NOMO-1 (cell line): ENCODE measurements at regions not wholly inside any gene's neighbourhood (a gene's known extent, or its start where the extent isn't known, plus 50 kb on each side); places are given as distances from the start of the nearest gene placed in this dataset.
A peak's percentile ranks its signal among the peaks of the same experiment; 100 is the strongest.

Experiments used
- DNase-seq, 2 experiments: peaks; one replicate each; lab custom pipeline; 2025; ENCODE audit not compliant: unreplicated experiment in 2 of 2; lab: John Stamatoyannopoulos, UW

DNA sequence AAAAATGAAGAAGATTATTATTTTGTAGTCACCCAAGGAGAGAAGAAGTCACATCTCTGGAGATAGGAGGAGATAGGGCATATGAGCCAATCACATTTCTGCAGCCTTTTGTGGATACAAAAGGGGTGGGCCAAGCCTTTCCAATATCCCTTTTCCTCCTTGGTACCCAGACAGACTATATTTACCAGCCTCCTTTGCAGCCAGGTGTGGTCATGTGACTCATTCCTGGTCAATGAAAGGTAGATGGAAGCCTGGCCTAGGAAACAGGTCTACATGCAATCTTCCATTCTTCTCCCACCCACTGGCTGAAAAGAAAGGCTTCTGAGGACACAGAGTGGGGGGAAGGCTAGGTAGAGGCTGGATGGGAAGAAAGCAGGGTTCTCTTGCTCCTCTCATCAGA, 58.1 kb upstream of the ERG start:
- no peak for DNase-seq

DNA sequence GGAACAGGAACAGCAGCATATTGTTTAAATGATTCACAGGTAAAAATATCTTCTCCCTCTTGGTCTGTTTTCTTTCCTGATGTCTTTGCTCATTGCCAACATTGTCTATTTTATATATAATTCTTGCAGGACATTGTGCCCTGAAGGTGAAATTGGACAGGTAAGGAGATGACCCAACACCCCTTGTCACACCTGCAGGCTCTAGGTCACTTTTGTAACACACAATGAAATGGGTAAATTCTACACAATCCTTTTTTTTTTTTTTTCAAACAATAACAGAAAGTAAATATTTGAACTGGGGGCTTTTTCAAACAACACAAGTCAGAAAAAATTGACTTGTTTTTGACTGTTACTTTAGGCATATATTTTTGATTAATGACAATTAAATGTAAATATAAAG, 62.9 kb upstream of the ERG start:
- no peak for DNase-seq

DNA sequence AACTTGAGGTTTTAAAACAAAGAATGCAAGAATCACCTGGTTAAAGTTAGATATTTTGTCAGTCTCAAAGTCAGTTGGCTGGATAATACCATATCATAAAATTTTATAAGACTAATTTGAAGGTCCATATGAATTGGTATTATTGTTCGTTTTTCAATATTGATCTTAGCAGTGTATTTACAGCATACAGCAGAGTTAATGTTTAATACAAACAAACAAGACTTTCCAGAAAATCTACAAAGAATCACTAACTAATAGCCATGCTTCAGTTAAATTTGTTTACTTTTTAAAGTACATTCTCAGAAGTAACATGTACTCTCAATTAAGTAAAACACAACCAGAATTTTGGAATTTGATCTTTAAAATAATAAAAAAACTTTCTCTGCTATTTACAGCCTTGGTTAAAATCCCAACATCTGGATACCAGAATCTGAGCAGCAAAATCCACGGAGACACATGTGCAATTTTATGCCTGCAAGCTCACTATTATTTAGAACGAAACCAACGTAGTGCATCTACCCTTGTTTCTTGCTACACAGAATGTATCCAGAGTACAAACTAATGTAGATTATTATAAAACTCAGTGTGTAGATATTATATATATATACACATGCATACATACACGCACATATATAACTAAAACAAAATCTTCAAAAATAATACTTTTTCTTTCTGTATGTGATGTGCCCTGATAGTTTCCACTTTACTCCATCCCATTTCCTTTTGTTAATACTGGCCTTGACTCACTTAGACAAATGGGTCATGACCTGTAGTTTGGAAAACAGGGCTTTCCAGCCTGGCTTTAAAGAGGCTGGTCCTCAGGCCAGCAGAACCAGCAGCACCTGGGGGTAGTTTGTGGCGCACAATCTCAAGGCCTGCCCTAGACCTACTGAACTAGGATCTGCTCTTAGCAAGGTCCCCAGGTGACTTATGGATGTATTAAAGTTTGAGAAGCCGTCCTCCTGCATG, 63.6 kb upstream of the ERG start:
- DNase-seq: no peak

DNA sequence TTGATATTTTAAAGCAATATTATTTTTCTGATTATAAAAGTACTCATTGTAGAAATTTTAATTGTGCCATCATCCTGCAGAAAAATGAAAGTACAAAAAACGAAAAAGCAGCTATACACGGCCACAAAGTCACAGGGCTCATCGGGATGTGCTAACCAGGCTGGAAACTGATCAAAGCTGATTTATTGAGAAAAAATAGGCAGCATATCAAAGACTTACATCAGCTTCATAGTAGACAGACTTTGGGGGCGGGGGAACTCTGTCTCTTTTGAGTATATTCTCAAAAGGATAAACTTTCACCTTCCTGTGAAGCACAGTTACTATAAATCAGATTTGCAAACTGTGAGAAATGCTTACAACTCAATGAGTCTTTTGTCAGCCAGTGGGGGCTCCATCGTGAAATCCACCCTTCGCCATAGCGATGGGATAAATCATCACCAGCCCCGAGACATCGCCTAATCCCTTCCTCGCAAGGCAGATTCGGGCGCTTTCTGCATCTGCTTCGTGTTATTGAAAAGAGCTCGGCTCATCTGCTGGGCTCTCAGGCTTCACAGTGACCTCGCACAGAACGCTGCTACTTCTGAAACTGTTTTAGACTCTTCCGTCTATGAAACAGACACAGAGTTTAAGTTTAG, 69.2 kb upstream of the ERG start:
- DNase-seq: no peak

DNA sequence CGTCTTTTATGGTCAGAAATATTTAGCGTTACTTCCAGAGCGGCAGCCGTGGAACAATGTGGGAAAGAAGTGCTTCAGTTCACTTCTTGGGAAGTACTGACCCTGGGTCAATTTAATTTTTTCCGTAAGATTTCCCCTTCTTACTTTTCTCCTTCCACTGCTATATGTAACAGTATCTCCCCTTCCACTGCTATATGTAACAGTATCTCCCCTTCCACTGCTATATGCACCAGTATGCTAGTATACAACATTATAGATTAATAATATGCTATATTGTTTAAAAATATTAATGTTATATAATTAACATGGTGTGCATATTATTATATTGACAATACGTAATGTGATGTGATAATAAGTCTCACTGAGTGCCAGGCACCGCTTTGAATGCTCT, 69.7 kb upstream of the ERG start:
- DNase-seq: no peak

DNA sequence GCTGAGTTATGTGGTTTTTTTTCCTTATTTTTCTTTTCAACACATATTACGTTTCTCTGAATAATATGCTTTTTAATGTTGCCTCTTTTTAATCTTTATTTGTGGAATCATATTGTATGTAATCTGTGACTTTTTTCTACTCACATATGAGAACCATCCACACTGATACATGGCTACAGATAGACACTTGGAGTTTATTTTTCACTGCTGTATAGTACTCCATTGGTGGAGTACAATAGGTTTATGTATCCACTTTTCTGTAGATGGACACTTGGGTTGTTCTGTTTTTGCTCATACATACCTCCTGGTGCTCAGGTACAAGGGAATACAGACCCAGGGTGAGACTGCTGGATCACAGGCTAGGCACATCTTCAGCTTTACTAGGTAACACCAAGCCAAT, 71.5 kb upstream of the ERG start:
- DNase-seq: no peak

DNA sequence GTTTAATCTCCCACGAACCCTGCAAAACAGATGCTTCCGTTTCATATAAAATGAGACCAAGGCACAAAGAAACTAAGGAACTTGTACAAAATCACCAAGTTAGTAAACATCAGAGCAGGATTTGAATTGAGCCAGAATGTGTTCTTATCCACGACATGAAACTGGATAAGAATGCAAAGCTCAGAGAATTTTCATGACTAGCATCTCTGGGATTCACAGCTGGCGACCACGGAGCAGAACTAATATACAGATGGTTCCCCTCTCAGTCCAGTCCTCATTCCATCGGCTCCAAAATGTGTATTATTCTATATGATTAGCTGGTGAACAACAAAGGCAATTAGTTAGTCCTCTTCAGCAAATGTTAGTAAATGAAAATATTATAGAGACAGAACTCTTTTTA, 72.3 kb upstream of the ERG start:
- no peak for DNase-seq

DNA sequence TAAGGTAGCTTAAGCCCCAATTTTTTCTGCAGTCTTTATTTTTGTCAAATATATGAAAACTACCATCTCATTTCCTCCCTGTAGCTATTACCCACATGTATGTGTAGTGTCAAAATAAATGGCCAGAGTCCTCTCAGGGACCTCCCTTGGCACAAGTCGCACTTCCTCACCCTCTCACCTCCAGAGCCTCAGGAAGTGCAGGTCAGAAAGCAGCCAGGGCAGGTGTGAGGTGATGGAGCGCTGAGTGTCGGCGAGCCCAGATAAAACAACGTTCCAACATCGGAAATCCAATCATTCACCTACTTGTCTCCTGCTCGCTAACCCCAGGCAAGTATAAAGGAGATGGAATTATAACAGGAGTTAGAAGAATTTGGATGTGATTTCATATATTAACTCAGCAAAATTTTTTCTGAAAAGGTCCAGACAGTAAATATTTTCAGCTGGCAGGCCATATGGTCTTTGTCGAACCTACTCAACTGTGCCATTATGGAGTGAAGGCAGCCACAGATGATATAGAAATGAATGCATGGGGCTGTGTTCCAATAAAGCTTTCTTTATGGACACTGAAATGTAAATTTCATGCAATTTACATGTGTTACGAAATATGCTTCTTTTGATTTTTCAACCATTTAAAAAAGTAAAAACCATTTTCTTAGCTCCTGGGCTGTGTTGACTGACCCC, 76.8 kb upstream of the ERG start:
- no peak for DNase-seq

DNA sequence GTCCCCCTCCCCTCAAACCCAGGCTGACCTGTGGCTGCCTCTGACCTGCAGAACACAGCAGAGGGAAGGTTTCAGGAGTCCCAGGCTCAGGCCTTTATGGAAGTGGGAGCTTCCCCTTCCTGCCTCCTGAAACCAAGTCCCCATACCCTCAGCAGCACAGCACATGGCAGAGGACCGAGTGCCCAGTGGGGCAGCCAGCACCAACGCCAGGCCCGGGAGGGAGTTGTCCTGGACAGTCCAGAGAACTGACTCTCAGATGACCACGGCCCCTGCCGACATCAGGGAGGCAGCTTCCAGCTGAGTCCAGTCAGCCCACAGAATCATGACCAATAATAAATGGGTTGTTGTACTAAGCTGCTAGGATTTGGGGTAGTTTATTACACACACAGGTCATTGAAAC, 79.6 kb upstream of the ERG start:
- no peak for DNase-seq

DNA sequence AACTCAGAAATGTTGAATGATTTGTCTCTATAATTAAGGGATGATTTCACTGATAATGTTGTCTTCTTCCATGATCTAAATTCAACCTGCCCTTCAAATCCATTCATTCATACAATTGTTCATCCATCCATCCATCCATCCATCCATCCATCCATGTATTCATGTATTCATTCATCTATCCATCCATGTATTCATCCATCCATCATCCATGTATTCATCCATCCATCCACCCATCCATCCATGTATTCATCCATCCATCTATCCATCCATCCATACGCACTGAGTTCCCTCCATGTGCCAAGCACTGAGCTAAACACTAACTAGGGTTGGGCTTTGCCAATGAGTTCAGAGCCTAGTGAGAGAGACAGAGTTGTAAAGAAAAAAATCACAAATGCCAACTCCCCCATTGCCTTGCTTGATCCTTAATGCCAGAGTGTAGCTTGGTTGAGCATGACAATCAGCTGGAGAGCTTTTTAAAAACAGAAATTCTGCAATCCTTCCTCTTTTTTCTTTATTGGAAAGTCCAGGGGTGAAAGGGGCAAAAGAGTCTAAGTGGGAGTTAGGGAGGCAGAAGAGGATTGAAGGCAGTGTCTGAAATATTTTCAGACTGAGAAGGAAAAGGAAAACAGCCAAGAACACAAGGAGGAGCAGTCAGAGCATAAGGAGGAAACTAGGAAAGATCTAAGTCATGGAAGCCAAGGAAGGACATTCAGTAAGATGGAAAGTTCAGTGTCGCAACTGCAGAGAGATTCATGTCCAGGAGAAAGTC, 92.4 kb upstream of the ERG start:
- DNase-seq: no peak

DNA sequence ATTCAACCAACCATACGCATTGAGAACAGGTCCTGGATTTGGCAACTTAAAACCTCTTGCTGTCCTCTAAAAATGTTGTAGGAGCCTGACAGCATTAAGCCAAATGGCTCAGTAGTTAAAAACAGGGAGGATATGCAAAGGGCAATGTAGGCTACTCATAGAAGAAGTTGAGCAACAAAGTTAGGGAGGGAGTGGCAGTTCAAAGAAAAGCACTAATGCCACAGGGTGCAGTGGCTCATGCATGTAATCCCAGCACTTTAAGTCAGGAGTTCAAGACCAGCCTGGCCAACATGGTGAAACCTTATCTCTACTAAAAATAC, 92.9 kb upstream of the ERG start:
- no peak for DNase-seq

DNA sequence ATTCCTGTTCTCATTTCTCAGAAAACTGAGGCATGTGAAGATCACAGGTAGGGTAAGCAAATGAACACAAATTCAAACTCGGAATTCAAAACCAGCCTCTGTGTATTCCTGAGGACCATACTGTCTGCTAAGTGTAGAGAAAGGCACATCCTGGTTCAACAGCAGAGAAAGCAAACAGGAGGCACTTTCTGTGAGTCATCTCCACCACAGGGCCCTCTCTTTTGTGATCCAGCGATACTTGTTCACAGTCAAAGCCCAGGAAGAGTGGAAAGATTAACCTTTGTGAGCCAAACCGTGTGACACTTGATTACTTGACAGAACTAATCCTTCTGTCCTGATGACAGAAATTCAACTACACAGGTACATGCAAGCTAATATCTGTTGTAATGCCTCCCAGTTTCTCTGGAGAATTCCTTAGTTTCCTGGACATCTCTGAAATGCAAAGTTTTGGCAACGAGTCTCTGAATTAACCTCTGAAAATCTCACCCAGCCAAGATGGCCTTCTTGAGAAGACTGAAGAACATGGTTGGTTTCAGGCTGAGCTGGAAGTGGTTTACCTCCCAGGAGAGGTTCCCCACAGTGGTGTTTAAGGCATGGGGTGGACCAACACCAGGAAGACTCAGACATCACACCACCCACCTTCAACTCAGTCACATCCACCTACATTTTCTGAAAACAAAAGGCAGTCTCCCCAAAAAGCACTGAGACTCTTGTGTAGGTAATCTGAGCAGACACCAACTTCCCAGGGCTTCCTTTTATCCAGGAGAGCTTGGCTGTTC, 98.2 kb upstream of the ERG start:
- no peak for DNase-seq

DNA sequence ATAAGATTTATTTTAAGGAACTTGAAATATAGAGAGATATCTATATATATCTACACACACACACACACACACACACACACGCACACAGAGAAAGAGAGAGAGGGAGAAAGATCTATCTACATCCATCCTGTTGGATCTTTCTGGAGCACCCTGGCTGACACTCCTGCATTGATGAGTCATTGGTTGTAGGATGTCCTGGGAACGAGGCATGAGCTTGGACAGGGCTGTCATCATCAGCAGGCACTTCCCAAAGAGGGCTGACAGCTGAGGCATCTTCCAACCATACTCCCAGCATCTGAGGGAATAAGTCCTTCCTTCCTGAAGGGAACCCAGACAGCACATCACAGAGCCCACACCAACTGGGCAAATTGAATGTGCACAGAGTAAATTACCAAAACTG, 99.1 kb upstream of the ERG start:
- DNase-seq: no peak

DNA sequence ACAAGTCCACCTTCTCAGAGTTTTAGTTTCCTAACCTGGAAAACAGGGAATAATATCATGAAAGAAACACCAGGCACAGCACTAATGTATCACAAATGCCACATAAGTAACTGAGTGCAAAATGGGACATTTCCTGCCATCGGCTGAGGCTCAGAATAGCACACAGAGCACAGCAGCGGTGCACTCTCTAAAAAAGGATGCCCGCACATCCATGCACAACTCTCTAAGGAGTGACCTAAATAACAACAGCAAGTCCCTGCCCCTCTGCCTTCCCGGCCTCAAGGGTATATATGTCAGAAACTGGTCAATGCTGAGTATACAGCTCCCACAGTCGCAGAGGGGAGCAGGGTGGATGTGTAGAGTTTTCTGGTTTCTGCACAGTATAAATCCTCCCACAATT, 100.1 kb upstream of the ERG start:
- no peak for DNase-seq

DNA sequence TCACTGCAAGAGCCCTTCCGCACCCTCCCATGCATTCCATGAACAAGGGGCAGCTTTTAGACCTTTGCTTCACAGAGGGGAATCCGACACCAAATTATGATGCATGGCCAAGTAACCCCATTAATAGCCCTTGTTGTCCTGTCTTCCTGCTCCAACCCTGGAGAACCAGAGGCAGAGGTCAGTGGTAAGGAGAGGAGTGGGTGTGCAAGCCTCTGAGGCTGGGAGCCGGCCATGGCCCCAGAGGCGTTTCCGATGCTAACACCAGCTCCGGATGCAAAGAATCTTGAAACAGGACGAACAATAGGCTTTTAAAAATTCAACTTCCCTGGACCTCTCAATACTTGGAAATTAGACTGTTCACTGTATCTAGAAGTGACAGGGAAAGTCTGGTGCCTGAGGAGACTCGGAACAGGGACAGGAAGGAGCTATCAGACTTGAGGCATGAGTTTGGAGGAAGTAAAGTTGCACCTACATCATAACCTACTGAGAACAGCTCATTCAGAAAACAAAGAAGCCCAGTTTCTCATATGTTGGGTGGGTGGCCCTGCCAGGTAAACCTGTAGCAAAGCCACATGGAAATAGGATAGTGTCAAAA, 101.2 kb upstream of the ERG start:
- DNase-seq: no peak

DNA sequence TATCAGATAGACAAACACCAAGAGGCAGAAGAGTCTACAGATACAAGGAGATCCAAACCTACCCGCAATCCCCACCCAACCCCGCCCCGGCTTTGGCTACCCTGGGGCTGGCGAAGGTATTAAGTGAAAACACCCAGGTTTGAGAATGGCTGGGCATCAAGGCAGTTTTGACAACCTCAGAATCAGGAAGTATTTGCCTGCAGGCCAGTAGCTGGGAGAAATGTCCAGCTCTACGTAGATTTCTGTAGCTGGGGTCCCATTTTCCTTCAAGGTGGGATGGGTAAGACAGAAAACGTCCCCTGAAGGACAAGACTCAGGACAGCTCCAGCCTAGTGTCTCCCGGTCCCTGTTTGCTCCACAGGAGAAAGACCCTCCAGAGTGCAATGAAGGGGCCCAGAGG, 101.8 kb upstream of the ERG start:
- DNase-seq: no peak

DNA sequence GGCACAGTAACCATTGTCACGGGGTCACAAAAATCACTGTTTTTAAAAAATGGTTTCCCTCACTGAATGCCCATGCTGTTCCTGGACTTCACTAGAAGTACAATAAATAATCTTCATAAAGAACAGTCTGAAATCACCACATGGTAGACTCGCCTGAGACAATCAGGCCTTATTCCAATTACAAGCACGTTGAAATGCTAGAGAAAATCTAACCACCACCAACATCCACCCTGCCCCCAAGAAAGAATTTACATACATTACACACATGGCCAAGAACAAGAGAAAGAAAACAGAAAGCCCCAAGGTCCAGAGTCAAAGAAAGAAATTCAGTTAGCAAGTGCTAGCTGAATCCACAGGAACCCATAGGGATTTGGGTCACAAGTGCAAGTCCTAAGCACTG, 107.0 kb upstream of the ERG start:
- DNase-seq: no peak

DNA sequence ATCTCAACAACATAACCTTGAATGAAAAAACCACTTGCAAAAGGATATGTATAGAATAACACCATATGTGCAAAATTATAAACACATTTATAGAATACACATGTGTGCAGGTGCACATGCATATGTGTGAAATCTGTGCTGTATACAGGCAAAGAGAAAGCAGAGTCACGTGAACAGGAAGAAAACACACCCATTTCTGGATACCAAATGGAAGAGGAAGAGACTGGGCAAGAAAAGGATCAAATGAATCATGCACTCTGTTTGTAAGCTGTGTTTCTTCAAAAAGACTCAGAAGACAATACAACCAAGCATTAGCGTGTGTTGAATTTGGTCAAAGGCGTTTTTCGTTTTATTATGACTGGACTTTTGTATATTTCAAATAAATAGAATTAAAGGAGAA, 111.3 kb upstream of the ERG start:
- no peak for DNase-seq

DNA sequence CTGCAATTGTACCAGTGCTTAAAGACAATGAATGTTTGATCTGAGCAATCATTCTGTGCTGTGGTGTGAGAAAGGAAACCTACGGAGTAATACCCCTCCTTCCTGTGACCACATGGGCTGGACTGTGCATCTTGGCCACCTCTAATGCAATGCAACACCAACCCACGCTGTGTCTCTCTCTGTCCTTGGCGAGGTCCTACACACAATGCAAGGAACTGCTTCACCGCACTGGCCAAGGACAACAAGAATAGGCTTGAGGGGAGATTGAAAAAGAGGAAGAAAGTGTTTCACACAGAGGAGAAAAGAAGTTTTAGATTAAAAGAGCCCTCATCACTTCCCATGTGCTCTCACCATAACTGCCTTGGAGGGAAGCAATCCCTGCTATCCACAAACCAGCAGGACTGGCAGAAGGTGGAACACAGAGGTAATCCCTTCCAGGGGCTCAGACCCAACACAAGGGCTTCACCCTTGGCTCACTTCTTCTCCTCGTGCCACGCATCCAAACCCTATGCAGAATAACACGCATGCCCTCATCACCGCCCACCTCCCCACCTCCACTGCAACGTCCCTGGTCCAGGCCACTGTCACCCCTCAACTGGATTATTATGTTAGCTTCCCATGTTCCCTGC, 112.5 kb upstream of the ERG start:
- DNase-seq: peak; percentile 0 to 39

DNA sequence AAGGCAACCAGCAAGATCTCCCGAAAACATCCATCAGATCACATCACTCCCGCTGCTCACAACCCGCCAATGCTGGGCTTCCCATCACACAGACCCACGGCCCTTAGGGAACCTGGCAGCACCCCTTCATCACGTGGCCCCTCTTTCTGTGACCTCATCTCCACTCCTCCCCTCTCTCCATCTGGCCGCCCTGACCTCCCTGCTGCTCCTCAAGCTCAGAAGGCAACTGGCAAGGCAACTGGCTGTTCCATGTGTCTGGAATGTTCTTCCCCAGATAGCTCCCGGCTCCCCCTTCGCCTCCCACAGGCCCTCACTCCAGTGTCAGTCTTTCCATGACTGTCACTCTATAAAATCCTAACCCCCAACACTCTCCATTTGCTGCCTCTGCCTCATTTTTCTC, 113.0 kb upstream of the ERG start:
- DNase-seq: no peak
